ENCODE measurements at regions not wholly inside any gene's neighbourhood (a gene's known extent, or its start where the extent isn't known, plus 50 kb on each side); places are given as distances from the start of the nearest gene placed in this dataset.
"Not testable (repeated sequence)": the region's sequence is repeated elsewhere in the genome, so short reads cannot be mapped to it uniquely, and the experiment has no call there.

- H3K27me3 Mint-ChIP-seq: no peaks in the 10 kb centered on the region
- H3K9me3 Mint-ChIP-seq: no peaks in the 10 kb centered on the region
- H3K4me1 Mint-ChIP-seq: no peaks in the 10 kb centered on the region
- no peak overlapping the region for H3K4me3 Mint-ChIP-seq
- no peak overlapping the region for H3K27ac Mint-ChIP-seq
- H3K36me3 Mint-ChIP-seq: no peaks in the 10 kb centered on the region
Measured at GRCh38 chr7:34501156-34501555, 156.9 kb upstream of the NPSR1 start.

- H3K36me3 Mint-ChIP-seq: no peaks in the 10 kb centered on the region
- H3K9me3 Mint-ChIP-seq: peaks cover 4% of the 10 kb centered on the region
- no peaks in the 10 kb centered on the region for H3K27me3 Mint-ChIP-seq
- H3K4me3 Mint-ChIP-seq: no peak overlapping the region
- no peaks in the 10 kb centered on the region for H3K4me1 Mint-ChIP-seq
- H3K27ac Mint-ChIP-seq: no peak overlapping the region
Measured at GRCh38 chr7:34507191-34507590, 150.8 kb upstream of the NPSR1 start.

GRCh38 chr7:34523226-34523918, 134.6 kb upstream of the NPSR1 start:
- Mint-ChIP-seq H3K27ac (no peak overlapping the region), H3K4me3 (no peak overlapping the region), H3K27me3 (no peaks in the 10 kb centered on the region), H3K36me3 (no peaks in the 10 kb centered on the region), H3K4me1 (no peaks in the 10 kb centered on the region), H3K9me3 (peaks cover 12% of the 10 kb centered on the region)

DNA sequence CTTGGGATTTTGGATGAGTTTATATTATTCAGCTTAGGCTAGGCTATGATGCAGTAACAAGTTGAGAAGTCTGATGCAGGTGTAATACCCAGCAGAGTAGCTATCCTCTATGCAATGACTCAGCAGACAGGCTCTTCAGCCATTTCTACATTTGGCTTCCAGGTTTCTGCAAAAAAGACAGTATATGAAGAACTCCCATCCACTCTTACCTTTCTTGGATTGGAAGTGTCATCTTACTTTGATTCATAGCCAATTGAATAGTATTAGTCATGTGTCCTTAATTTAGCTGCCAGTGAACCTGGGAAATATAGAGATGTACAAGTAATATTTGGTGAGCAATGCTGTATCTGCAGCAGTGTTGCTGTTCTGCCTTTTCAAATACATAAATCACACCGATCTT, 127.8 kb upstream of the NPSR1 start:
- no peak overlapping the region for H3K4me3 Mint-ChIP-seq
- no peaks in the 10 kb centered on the region for H3K4me1 Mint-ChIP-seq
- H3K9me3 Mint-ChIP-seq: peaks cover 17% of the 10 kb centered on the region
- H3K27me3 Mint-ChIP-seq: no peaks in the 10 kb centered on the region
- no peaks in the 10 kb centered on the region for H3K36me3 Mint-ChIP-seq
- H3K27ac Mint-ChIP-seq: no peak overlapping the region

- H3K27ac Mint-ChIP-seq: no peak overlapping the region
- no peaks in the 10 kb centered on the region for H3K27me3 Mint-ChIP-seq
- H3K4me3 Mint-ChIP-seq: no peak overlapping the region
- no peaks in the 10 kb centered on the region for H3K36me3 Mint-ChIP-seq
- peaks cover 19% of the 10 kb centered on the region for H3K9me3 Mint-ChIP-seq
- no peaks in the 10 kb centered on the region for H3K4me1 Mint-ChIP-seq
Measured at GRCh38 chr7:34539003-34539402, 119.0 kb upstream of the NPSR1 start.

GRCh38 chr7:34544621-34545020, 113.4 kb upstream of the NPSR1 start:
- Mint-ChIP-seq H3K36me3 (no peaks in the 10 kb centered on the region), H3K4me1 (no peaks in the 10 kb centered on the region), H3K27me3 (no peaks in the 10 kb centered on the region), H3K27ac (no peak overlapping the region), H3K4me3 (no peak overlapping the region), H3K9me3 (peaks cover 11% of the 10 kb centered on the region)

- no peak overlapping the region for H3K27ac Mint-ChIP-seq
- H3K9me3 Mint-ChIP-seq: peaks cover 19% of the 10 kb centered on the region
- no peaks in the 10 kb centered on the region for H3K36me3 Mint-ChIP-seq
- H3K27me3 Mint-ChIP-seq: no peaks in the 10 kb centered on the region
- H3K4me1 Mint-ChIP-seq: no peaks in the 10 kb centered on the region
- H3K4me3 Mint-ChIP-seq: no peak overlapping the region
Measured at GRCh38 chr7:34550996-34551395, 107.0 kb upstream of the NPSR1 start.

- Mint-ChIP-seq H3K4me1 (no peaks in the 10 kb centered on the region), H3K27ac (no peak overlapping the region), H3K9me3 (peaks cover 19% of the 10 kb centered on the region), H3K4me3 (no peak overlapping the region), H3K36me3 (no peaks in the 10 kb centered on the region), H3K27me3 (no peaks in the 10 kb centered on the region)
Measured at GRCh38 chr7:34552502-34552901, 105.5 kb upstream of the NPSR1 start.

GRCh38 chr7:34558022-34558421, 100.0 kb upstream of the NPSR1 start:
- H3K4me3 Mint-ChIP-seq: no peak overlapping the region
- peaks cover 19% of the 10 kb centered on the region for H3K9me3 Mint-ChIP-seq
- no peaks in the 10 kb centered on the region for H3K4me1 Mint-ChIP-seq
- no peaks in the 10 kb centered on the region for H3K27me3 Mint-ChIP-seq
- H3K36me3 Mint-ChIP-seq: no peaks in the 10 kb centered on the region
- H3K27ac Mint-ChIP-seq: no peak overlapping the region

DNA sequence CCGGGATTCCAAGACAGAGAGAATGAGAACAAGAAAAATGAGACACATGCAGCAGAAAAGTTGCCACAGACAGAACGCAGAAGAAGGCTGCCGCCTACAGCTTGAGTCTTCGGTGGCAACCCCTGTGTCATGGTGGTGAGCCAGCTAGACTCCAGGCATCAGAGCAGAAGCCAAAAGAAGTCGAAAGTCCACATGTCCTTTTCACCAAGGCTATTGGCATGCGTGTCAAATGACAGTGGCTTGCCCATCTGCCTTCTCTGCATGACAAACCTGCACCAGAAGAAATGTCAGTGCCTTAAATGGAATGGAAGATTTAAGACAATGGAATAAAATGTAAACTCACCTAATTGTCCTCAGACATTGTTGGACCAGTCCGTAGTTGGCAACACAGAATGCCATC, 93.9 kb upstream of the NPSR1 start:
- H3K27ac Mint-ChIP-seq: no peak overlapping the region
- H3K9me3 Mint-ChIP-seq: no peaks in the 10 kb centered on the region
- H3K27me3 Mint-ChIP-seq: no peaks in the 10 kb centered on the region
- no peak overlapping the region for H3K4me3 Mint-ChIP-seq
- no peaks in the 10 kb centered on the region for H3K4me1 Mint-ChIP-seq
- H3K36me3 Mint-ChIP-seq: no peaks in the 10 kb centered on the region

DNA sequence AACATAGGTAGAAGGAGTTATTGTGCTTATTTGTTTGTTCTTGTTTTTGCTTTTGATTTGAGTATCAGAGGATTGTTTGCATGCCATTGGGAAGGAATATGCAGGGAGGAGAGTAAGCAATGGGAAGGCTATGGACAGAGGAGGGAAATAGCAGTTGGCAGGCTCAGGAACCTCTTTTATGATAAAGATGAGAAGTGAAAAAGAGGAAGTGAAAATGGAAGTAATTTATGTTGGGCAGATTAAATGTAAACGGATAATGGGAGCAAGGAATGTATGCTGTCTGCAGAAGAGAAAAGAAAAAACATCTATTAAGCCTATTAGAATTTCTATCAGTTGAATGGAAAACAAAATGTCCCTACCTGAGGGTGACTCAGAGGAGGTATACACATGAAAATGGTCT, 90.1 kb upstream of the NPSR1 start:
- Mint-ChIP-seq H3K9me3 (no peaks in the 10 kb centered on the region), H3K4me3 (no peak overlapping the region), H3K36me3 (no peaks in the 10 kb centered on the region), H3K27ac (no peak overlapping the region), H3K4me1 (no peaks in the 10 kb centered on the region), H3K27me3 (no peaks in the 10 kb centered on the region)

- H3K4me1 Mint-ChIP-seq: no peaks in the 10 kb centered on the region
- no peak overlapping the region for H3K4me3 Mint-ChIP-seq
- H3K9me3 Mint-ChIP-seq: no peaks in the 10 kb centered on the region
- no peaks in the 10 kb centered on the region for H3K36me3 Mint-ChIP-seq
- no peak overlapping the region for H3K27ac Mint-ChIP-seq
- no peaks in the 10 kb centered on the region for H3K27me3 Mint-ChIP-seq
Measured at GRCh38 chr7:34569975-34570699, 87.9 kb upstream of the NPSR1 start.

- H3K27me3 Mint-ChIP-seq: no peaks in the 10 kb centered on the region
- H3K9me3 Mint-ChIP-seq: no peaks in the 10 kb centered on the region
- no peaks in the 10 kb centered on the region for H3K36me3 Mint-ChIP-seq
- no peaks in the 10 kb centered on the region for H3K4me1 Mint-ChIP-seq
- H3K27ac Mint-ChIP-seq: no peak overlapping the region
- H3K4me3 Mint-ChIP-seq: no peak overlapping the region
Measured at GRCh38 chr7:34575006-34575405, 83.0 kb upstream of the NPSR1 start.

GRCh38 chr7:34577934-34578333, 80.1 kb upstream of the NPSR1 start:
- not testable (repeated sequence) for H3K4me1 Mint-ChIP-seq, H3K36me3 Mint-ChIP-seq, H3K9me3 Mint-ChIP-seq, H3K27me3 Mint-ChIP-seq, H3K4me3 Mint-ChIP-seq, H3K27ac Mint-ChIP-seq

DNA sequence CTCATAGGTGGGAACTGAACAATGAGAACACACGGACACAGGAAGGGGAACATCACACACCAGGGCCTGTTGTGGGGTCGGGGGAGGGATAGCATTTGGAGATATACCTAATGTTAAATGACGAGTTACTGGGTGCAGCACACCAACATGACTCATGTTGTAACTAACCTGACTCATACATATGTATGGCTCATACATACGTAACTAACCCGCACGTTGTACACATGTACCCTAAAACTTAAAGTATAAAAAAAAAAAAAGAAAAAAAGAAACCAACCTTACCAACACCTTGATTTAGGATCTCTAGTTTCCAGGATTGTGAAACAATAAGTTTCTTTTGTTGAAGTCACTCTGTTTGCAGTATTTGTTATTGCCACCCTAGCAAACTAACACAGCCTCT, 76.3 kb upstream of the NPSR1 start:
- not testable (repeated sequence) for H3K9me3 Mint-ChIP-seq, H3K4me1 Mint-ChIP-seq, H3K4me3 Mint-ChIP-seq

GRCh38 chr7:34584526-34584925, 73.5 kb upstream of the NPSR1 start:
- no peaks in the 10 kb centered on the region for H3K36me3 Mint-ChIP-seq
- H3K27ac Mint-ChIP-seq: no peak overlapping the region
- no peaks in the 10 kb centered on the region for H3K27me3 Mint-ChIP-seq
- peaks cover 6% of the 10 kb centered on the region for H3K9me3 Mint-ChIP-seq
- no peaks in the 10 kb centered on the region for H3K4me1 Mint-ChIP-seq
- H3K4me3 Mint-ChIP-seq: no peak overlapping the region

More for the DNA sequence above, 76.3 kb upstream of the NPSR1 start:
- not testable (repeated sequence) for H3K27me3 Mint-ChIP-seq, H3K27ac Mint-ChIP-seq, H3K36me3 Mint-ChIP-seq

DNA sequence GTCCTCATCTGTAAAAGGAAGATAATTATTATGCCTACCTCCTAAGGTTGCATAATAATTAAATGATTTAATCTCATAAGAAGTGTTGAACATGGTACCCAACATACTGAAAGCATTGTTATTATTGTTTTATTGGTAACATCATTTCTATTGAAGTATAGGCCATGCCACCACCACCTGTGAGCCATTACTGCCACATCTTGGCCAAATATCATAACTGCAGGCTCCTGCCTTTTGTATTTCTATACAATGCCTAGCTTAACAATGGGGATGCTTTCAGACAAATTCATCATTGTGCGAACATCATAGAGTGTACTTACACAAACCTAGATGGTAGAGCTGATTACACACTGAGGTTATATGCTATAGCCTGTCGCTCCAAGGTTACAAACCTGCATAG, 61.1 kb upstream of the NPSR1 start:
- Mint-ChIP-seq H3K27me3 (peaks cover 1% of the 10 kb centered on the region), H3K4me3 (no peak overlapping the region), H3K27ac (no peak overlapping the region), H3K9me3 (no peaks in the 10 kb centered on the region), H3K4me1 (no peaks in the 10 kb centered on the region), H3K36me3 (no peaks in the 10 kb centered on the region)

All from activated naive CD4-positive, alpha-beta T cell treated with anti-CD3 and anti-CD28 coated beads, Interleukin-2, amount 50 U/mL, for 24 hours (primary cell).